SK-N-DZ (cell line): ENCODE measurements at regions not wholly inside any gene's neighbourhood (a gene's known extent, or its start where the extent isn't known, plus 50 kb on each side); places are given as distances from the start of the nearest gene placed in this dataset.
A peak's percentile ranks its signal among the peaks of the same experiment; 100 is the strongest.
"Not testable (repeated sequence)": the region's sequence is repeated elsewhere in the genome, so short reads cannot be mapped to it uniquely, and the experiment has no call there.

Experiments
- DNase-seq: peaks from one replicate; pipeline ENCODE4 v3.0.0-alpha.2; 2015; ENCODE audit warnings: low spot score

- peak; percentile 9 for DNase-seq
Observed at GRCh38 chr7:85719981-85720953, 533.4 kb upstream of the SEMA3D start.

GRCh38 chr7:85716353-85716752 lies 529.5 kb upstream of the SEMA3D start:
- DNase-seq: no peak

GRCh38 chr7:85714951-85715350 lies 528.1 kb upstream of the SEMA3D start:
- no peak for DNase-seq

- no peak for DNase-seq
Observed at GRCh38 chr7:85714043-85714578, 527.3 kb upstream of the SEMA3D start.

GRCh38 chr7:85713171-85713570 lies 526.3 kb upstream of the SEMA3D start:
- peak; percentile 79 for DNase-seq

- no peak for DNase-seq
Observed at GRCh38 chr7:85711894-85712293, 525.0 kb upstream of the SEMA3D start.

GRCh38 chr7:85710960-85711359 lies 524.1 kb upstream of the SEMA3D start:
- DNase-seq: no peak

GRCh38 chr7:85708221-85708620 lies 521.4 kb upstream of the SEMA3D start:
- no peak for DNase-seq

GRCh38 chr7:85705076-85705475 lies 518.2 kb upstream of the SEMA3D start:
- DNase-seq: no peak

GRCh38 chr7:85703251-85704010 lies 516.6 kb upstream of the SEMA3D start:
- no peak for DNase-seq

GRCh38 chr7:85702348-85702747 lies 515.5 kb upstream of the SEMA3D start:
- peak; percentile 54 for DNase-seq

GRCh38 chr7:85699482-85699881 lies 512.6 kb upstream of the SEMA3D start:
- DNase-seq: no peak

GRCh38 chr7:85695533-85695932 lies 508.7 kb upstream of the SEMA3D start:
- no peak for DNase-seq

GRCh38 chr7:85695041-85695440 lies 508.2 kb upstream of the SEMA3D start:
- DNase-seq: no peak

GRCh38 chr7:85693326-85693725 lies 506.5 kb upstream of the SEMA3D start:
- DNase-seq: no peak

GRCh38 chr7:85688712-85689111 lies 501.9 kb upstream of the SEMA3D start:
- no peak for DNase-seq

- DNase-seq: no peak
Observed at GRCh38 chr7:85686401-85687181, 499.7 kb upstream of the SEMA3D start.

GRCh38 chr7:85685901-85686300 lies 499.0 kb upstream of the SEMA3D start:
- DNase-seq: no peak

GRCh38 chr7:85682833-85683620 lies 496.2 kb upstream of the SEMA3D start:
- DNase-seq: no peak

- no peak for DNase-seq
Observed at GRCh38 chr7:85681241-85681640, 494.4 kb upstream of the SEMA3D start.

- not testable (repeated sequence) for DNase-seq
Observed at GRCh38 chr7:85675093-85675492, 488.2 kb upstream of the SEMA3D start.
